ENCODE measurements at regions not wholly inside any gene's neighbourhood (a gene's known extent, or its start where the extent isn't known, plus 50 kb on each side); places are given as distances from the start of the nearest gene placed in this dataset.

GRCh38 chr5:125103459-125103858 lies 357.0 kb upstream of the ZNF608 start:
- intact Hi-C loops (cut with micrococcal nuclease; ENCODE audit: unreplicated experiment), result no loop called here
- Histone ChIP-seq H3K27ac (ENCODE audit: extremely low read length, insufficient read depth, low read length) (no peak overlapping the region), H4K20me1 (ENCODE audit: insufficient read depth, low read length) (no peaks in the 10 kb centered on the region), H3K9ac (ENCODE audit: insufficient read depth, low read depth, low read length) (no peak overlapping the region), H3K4me3 (replicated peaks in 1 of 3; ENCODE audit: insufficient read depth in 1 of 3, low read depth in 2 of 3, low read length in 3 of 3) (no peak overlapping the region), H3K4me1 (ENCODE audit: insufficient read depth, low read length) (no peaks in the 10 kb centered on the region), H3K4me2 (ENCODE audit: low read depth, low read length) (no peak overlapping the region), H2AFZ (ENCODE audit: low read length) (no peak overlapping the region), H3K27me3 (ENCODE audit: control insufficient read depth in 1 of 2, insufficient read depth in 2 of 2, low read length in 2 of 2) (no peaks in the 10 kb centered on the region), H3K9me3 (ENCODE audit: low read length) (no peaks in the 10 kb centered on the region), H3K79me2 (ENCODE audit: insufficient read depth, low read length) (no peaks in the 10 kb centered on the region), H3K36me3 (replicated peaks in 1 of 2; ENCODE audit: control insufficient read depth in 1 of 2, insufficient read depth in 2 of 2, low read length in 2 of 2) (no peaks in the 10 kb centered on the region)
- 0% methylated on average over 1 of the region's 1 CpG for WGBS (ENCODE audit: low lambda C conversion rate)
- in situ Hi-C loops (cut with HindIII; ENCODE audit: extremely low pct_ligation_motif_present, low pct_unique_long_range_greater_than_20kb), result no loop called here
- BruUV-seq (replicated peaks), result no TSS peak
- DNase-seq (ENCODE audit: low spot score), result no peak
- FAIRE-seq, result no peak
- no peak for ATAC-seq
- POLR2A ChIA-PET, result no interaction called here
- CTCF ChIA-PET (ENCODE audit: low intra/inter-chr PET ratio, low total read pairs), result no interaction called here
- TF ChIP-seq SP5 (CRISPR knock-in tag; IDR thresholded peaks at IDR 0.05; ENCODE audit: borderline replicate concordance, low read depth) (no peak), NR2F2 (IDR thresholded peaks at IDR 0.05; ENCODE audit: borderline replicate concordance, low read depth) (no peak), RARG (CRISPR knock-in tag; IDR thresholded peaks at IDR 0.05; ENCODE audit: low read depth) (no peak), ZNF180 (CRISPR knock-in tag; IDR thresholded peaks at IDR 0.05; ENCODE audit: borderline replicate concordance, low read depth) (no peak), PHF20 (CRISPR knock-in tag; IDR thresholded peaks at IDR 0.05) (no peak), HNRNPL (IDR thresholded peaks at IDR 0.05; ENCODE audit: low read depth, low read length) (no peak), RORA (CRISPR knock-in tag; IDR thresholded peaks at IDR 0.05) (no peak), ZC3H4 (CRISPR knock-in tag; IDR thresholded peaks at IDR 0.05; ENCODE audit: borderline replicate concordance) (no peak), ZNF451 (CRISPR knock-in tag; IDR thresholded peaks at IDR 0.05) (no peak), IRF1 (CRISPR knock-in tag; IDR thresholded peaks at IDR 0.05; ENCODE audit: low read depth) (no peak), SUZ12 (IDR thresholded peaks at IDR 0.05; ENCODE audit: low read depth, low read length) (no peak), ZNF121 (CRISPR knock-in tag; IDR thresholded peaks at IDR 0.05) (no peak), ZNF530 (CRISPR knock-in tag; IDR thresholded peaks at IDR 0.05; ENCODE audit: low read depth) (no peak), SMARCE1 (IDR thresholded peaks at IDR 0.05; ENCODE audit: borderline replicate concordance) (no peak), RNF219 (CRISPR knock-in tag; IDR thresholded peaks at IDR 0.05) (no peak)
- TF ChIP-seq, protein P1, sequence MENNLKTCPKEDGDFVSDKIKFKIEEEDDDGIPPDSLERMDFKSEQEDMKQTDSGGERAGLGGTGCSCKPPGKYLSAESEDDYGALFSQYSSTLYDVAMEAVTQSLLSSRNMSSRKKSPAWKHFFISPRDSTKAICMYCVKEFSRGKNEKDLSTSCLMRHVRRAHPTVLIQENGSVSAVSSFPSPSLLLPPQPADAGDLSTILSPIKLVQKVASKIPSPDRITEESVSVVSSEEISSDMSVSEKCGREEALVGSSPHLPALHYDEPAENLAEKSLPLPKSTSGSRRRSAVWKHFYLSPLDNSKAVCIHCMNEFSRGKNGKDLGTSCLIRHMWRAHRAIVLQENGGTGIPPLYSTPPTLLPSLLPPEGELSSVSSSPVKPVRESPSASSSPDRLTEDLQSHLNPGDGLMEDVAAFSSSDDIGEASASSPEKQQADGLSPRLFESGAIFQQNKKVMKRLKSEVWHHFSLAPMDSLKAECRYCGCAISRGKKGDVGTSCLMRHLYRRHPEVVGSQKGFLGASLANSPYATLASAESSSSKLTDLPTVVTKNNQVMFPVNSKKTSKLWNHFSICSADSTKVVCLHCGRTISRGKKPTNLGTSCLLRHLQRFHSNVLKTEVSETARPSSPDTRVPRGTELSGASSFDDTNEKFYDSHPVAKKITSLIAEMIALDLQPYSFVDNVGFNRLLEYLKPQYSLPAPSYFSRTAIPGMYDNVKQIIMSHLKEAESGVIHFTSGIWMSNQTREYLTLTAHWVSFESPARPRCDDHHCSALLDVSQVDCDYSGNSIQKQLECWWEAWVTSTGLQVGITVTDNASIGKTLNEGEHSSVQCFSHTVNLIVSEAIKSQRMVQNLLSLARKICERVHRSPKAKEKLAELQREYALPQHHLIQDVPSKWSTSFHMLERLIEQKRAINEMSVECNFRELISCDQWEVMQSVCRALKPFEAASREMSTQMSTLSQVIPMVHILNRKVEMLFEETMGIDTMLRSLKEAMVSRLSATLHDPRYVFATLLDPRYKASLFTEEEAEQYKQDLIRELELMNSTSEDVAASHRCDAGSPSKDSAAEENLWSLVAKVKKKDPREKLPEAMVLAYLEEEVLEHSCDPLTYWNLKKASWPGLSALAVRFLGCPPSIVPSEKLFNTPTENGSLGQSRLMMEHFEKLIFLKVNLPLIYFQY (CRISPR knock-in tag; IDR thresholded peaks at IDR 0.05; ENCODE audit: borderline replicate concordance), result no peak
- TF ChIP-seq, protein P2, sequence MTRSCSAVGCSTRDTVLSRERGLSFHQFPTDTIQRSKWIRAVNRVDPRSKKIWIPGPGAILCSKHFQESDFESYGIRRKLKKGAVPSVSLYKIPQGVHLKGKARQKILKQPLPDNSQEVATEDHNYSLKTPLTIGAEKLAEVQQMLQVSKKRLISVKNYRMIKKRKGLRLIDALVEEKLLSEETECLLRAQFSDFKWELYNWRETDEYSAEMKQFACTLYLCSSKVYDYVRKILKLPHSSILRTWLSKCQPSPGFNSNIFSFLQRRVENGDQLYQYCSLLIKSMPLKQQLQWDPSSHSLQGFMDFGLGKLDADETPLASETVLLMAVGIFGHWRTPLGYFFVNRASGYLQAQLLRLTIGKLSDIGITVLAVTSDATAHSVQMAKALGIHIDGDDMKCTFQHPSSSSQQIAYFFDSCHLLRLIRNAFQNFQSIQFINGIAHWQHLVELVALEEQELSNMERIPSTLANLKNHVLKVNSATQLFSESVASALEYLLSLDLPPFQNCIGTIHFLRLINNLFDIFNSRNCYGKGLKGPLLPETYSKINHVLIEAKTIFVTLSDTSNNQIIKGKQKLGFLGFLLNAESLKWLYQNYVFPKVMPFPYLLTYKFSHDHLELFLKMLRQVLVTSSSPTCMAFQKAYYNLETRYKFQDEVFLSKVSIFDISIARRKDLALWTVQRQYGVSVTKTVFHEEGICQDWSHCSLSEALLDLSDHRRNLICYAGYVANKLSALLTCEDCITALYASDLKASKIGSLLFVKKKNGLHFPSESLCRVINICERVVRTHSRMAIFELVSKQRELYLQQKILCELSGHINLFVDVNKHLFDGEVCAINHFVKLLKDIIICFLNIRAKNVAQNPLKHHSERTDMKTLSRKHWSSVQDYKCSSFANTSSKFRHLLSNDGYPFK (CRISPR knock-in tag; IDR thresholded peaks at IDR 0.05; ENCODE audit: borderline replicate concordance), result no peak

Data from HepG2 (cell line).